ENCODE measurements at regions not wholly inside any gene's neighbourhood (a gene's known extent, or its start where the extent isn't known, plus 50 kb on each side); places are given as distances from the start of the nearest gene placed in this dataset.

GRCh38 chr13:29947839-29948238 lies 97.4 kb upstream of the UBL3 start:
- H3K79me2 ChIP-seq (ENCODE audit: control insufficient read depth, insufficient read depth, low read length) = no peaks in the 10 kb centered on the region
- ChIA-PET POLR2A (interaction anchor here (0.6 kb wide), 1 partner anchor 11 kb away, joined by 3 read pairs; no protein-coding TSS in a partner anchor), CTCF (ENCODE audit: low intra/inter-chr PET ratio) (no interaction called here)
- H3K9me1 ChIP-seq (ENCODE audit: control insufficient read depth, insufficient read depth, low read length) = no peaks in the 10 kb centered on the region
- intact Hi-C loops (cut with micrococcal nuclease) = no loop called here
- no peaks in the 10 kb centered on the region for H3K4me1 ChIP-seq (replicated peaks in 1 of 2; ENCODE audit: control insufficient read depth in 2 of 2, insufficient read depth in 2 of 2, low read length in 2 of 2)
- no peak for FAIRE-seq
- in situ Hi-C loops (cut with MboI) = no loop called here
- H3K4me2 ChIP-seq (ENCODE audit: insufficient read depth, low read length) = no peak overlapping the region
- H3K9me3 ChIP-seq (replicated peaks; ENCODE audit: control insufficient read depth, insufficient read depth, low read depth, low read length) = no peaks in the 10 kb centered on the region
- no peak overlapping the region for H3K9ac ChIP-seq (ENCODE audit: insufficient read depth in 1 of 2, low read depth in 2 of 2, low read length in 2 of 2)
- no peak overlapping the region for H2AFZ ChIP-seq (ENCODE audit: low read depth, low read length)
- no peak overlapping the region for H3K4me3 ChIP-seq
- H3K36me3 ChIP-seq (ENCODE audit: control insufficient read depth, insufficient read depth, low read length) = no peaks in the 10 kb centered on the region
- TF ChIP-seq CBX8 (IDR thresholded peaks at IDR 0.05; ENCODE audit: borderline replicate concordance, extremely low read depth, low read depth, low read length, poor library complexity, severe bottlenecking) (no peak), EGR1 (conservative IDR thresholded peaks at IDR 0.05) (no peak), HNRNPK (IDR thresholded peaks at IDR 0.05; ENCODE audit: low read depth, low read length, poor library complexity, severe bottlenecking) (no peak), RCOR1 (IDR thresholded peaks at IDR 0.05; ENCODE audit: borderline replicate concordance in 1 of 2, low read depth in 2 of 2, low read length in 2 of 2) (no peak), KAT8 (IDR thresholded peaks at IDR 0.05; ENCODE audit: low read depth) (no peak), CUX1 (CRISPR knock-in tag; IDR thresholded peaks at IDR 0.05) (no peak), SMAD3 (CRISPR knock-in tag; conservative IDR thresholded peaks at IDR 0.05) (no peak)
- no peak for DNase-seq (ENCODE audit: extremely low read depth in 1 of 4, low spot score in 3 of 4)
- H4K20me1 ChIP-seq (replicated peaks; ENCODE audit: control insufficient read depth, insufficient read depth, low read length) = no peaks in the 10 kb centered on the region; the same call in 1 of the 2 replicates
- WGBS (ENCODE audit: insufficient coverage, low coverage, missing lambda C conversion rate) = 2% methylated on average over 9 of the region's 11 CpGs
- peaks cover 3 to 29% of the 10 kb centered on the region in 2 experiments; a peak in 3 of 5 replicates for H3K27me3 ChIP-seq (ENCODE audit: control insufficient read depth in 2 of 2, insufficient read depth in 2 of 2, low read length in 2 of 2)
- no TSS peak for BruUV-seq (replicated peaks)
- no peak overlapping the region for H3K27ac ChIP-seq (ENCODE audit: extremely low read depth, low read depth, low read length)
- no peak for ATAC-seq
